T-helper 2 cell (primary cell): ENCODE measurements at regions not wholly inside any gene's neighbourhood (a gene's known extent, or its start where the extent isn't known, plus 50 kb on each side); places are given as distances from the start of the nearest gene placed in this dataset.
A peak's percentile ranks its signal among the peaks of the same experiment; 100 is the strongest.
"Not testable (repeated sequence)": the region's sequence is repeated elsewhere in the genome, so short reads cannot be mapped to it uniquely, and the experiment has no call there.

Experiments used
- DNase-seq, 5 experiments: peaks; one replicate each; pipeline versions ENCODE4 v3.0.0 to v3.0.0-alpha.2; 2012 to 2022

DNA sequence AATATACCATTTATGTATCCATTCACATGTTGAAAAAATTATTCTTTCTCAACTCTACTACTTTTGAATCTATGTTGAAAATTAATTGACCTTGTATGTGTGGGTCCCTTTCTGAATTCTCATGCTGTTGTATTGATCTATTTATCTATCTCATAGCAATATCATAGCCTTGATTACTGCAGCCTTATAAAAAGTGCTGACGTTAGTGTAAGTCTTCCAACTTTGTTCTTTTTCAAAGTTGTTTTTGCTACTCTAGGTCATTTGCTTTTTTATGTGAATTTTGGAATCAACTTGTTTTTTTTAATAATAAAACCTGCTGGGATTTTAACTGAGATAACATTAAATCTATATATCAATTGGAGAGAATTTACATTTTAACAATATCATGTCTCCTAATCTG is 52.2 kb upstream of the PAX3 start:
- no peak for DNase-seq

DNA sequence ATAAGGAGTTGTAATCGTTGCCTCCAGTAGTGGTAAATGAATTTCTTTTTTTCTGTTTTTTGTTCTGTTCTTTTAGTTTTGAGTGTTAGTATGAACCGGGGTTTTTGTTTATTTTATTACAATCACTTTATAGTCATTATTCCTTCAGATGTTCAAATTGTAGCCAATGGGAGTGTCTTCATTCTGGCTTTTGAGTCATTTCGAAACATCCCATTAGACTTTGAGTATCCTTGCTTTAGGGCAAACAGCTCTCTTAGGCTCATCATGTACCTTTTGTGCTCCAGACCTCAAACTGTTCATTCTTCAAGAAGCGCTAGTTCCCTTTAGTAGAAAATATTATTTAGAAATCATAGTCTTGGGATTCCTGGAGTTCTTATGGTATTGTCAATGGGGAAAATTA is 54.2 kb upstream of the PAX3 start:
- no peak for DNase-seq

DNA sequence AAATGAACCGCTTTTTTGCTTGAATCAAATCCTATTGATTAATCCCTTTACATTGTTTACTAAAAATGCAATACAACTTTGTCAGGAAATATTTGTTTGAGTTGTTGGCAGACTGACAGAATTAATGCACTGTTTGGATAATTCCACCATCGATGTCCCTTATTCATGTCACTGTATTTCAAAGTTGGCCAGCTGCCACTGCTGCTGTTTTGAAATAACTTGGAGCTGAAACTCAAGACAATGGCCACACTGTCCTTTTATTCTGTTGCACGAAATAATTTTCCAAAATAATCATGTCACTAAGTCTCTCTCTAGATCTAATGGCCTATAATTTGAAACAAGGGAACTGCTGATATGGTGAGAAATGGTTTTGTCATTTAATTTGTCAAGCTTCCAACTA is 55.2 kb upstream of the PAX3 start:
- no peak for DNase-seq

DNA sequence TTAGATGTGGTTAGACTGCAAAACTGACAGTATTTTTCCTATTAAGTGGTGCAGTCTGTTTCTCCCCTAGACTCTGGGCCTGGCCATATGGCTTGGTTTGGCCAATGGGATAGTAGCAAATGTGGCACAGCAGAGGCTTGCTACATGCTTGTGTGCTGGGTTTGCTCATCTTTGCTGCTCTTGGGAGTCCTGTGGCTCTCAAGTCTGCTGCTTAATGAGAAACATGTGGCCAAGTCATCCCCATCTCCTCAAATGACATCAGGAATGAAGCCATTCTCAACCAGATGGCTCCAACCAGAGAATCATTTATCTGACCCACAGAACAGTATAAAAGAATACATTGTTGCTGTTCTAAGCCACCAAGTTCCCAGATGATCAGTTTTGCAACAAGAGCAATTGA is 57.1 kb upstream of the PAX3 start:
- no peak for DNase-seq

DNA sequence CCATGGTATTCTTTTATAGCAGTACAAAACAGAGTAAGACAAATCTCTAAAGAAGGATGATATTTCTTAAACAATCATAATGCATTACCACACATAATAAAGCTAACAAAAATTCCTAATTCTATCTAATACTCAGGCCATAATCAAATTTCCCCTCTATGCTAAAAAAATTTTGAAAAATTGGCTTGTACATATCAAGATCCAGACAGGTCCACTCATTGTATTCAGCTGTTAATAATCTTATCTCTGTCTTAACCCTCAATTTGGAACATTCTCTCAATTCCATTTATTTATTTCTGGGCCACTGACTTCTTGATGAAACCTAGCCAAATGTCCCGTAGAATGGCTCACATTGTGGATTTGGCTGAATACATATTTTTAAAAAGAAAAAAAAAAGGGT is 59.1 kb upstream of the PAX3 start:
- no peak for DNase-seq

DNA sequence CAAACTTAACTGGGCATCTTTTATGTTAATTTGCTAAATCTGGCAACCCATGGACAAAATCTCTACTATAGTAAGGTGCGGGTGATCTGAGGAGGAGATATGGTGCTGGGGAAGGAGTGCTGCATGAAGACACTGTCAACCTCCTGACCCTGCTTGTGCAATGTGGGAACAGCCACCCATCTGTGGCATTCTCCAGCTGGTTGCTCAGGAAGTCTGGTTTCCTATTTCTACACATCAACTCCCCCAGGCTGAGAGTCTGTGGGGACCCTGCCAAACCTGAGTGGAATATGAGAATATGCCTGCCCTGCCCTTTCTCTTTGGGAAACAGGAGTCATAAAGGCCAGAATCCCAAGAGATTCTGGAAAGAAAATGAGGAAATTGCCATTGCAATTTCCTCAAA is 60.1 kb upstream of the PAX3 start:
- no peak for DNase-seq

DNA sequence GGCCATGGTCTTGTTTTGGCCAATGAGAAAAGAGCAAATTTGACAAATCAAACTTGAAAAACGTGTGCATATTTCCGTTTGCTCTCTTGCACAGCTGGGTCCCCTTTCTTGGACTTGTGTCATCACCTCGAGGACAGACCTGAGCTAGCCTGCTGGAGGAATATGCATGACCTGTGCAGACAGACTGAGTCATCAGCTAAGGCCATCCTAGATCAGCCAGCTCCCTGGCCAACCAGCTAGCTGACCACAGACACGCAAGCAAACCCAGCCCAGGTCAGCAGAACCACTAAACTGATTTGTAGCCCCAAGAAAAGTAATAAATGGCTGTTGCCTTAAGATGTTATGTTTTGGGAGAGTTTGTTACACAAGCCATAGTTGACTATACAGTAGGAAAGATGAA is 61.3 kb upstream of the PAX3 start:
- DNase-seq: no peak

DNA sequence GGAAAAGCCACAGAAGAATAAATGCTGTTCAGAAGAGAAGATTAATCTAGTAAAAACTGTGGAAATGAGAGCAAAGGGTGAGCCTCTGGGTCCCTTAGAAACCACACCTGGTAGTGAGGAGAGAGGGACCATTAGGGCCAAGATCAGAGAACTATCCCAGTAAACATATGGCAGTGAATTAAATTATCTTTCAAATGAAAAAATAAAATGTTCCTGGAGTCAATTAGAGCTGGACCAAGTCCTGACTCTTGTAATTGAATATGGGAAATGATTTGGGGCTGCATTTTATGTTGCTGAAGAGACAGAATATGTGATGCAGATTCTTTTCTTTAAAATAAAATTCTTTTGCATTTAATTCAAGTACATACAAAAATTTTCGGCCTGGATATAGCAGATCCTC is 62.2 kb upstream of the PAX3 start:
- DNase-seq: no peak

DNA sequence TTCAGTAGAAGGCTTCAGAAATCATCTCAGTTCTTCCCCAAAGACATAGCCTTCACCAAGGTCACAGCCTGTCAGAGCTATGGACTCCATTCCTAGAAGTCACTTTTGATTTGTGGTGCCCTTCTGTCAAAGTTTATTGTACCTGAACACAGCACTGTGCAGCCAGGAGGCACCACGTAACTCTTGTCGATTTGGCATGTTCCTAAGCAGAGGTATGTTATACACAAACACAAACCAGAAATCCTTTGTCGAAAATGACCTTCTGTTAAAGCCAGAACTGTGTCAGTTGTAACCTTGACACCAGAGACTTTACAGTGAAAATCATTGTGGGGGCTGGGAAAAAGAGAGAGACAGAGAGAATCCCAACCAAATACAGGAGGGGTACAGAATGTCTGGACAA is 62.6 kb upstream of the SGPP2 start:
- DNase-seq: no peak

DNA sequence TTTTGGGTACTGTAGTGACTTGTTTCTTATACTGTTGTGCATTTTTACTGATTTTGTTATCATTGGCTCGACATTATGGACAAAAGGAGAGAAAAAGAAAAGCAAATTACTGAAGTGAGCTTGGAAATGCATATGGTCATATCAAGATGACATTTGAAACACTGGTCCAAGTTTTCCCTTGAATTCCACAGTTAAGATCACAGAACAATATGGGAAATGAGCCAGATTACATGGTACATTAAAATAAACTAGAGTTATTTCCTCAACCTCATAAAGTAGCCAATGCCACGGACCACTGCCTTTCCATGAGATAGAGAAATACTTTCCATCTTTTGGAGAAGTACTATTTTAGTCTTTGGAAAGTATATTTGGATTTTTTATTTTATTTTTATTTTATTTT is 62.0 kb upstream of the SGPP2 start:
- DNase-seq: no peak

DNA sequence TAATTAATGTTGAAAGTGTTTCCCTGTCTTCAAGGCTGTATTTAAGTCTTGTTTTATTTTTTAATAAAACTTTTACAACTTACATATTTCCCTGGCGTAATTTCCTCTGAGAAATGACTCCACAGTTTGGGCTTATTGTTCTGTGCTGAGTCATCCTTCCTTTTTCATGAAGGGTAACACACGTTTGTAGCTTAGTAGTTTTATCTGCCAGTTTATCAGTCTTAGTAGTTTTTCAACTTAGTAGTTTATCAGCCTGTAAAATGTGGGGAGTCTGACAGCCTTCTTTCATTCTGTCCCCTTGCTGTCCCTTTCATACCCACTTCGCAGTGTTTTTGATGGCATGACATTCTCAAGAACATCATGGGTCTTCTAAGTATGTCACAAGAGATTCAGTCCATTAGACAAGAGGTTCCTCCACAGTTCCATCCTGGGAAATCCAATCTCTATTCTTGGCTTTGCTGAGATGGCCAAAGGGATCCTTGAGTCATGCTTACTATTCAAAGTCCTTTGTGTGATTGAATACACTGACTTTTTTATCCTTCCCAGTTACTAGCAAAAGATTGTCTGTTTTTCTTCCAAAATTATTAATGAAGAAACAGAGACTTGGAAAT is 60.0 kb upstream of the SGPP2 start:
- peak in 1 of 5 experiments; percentile 6 for DNase-seq

DNA sequence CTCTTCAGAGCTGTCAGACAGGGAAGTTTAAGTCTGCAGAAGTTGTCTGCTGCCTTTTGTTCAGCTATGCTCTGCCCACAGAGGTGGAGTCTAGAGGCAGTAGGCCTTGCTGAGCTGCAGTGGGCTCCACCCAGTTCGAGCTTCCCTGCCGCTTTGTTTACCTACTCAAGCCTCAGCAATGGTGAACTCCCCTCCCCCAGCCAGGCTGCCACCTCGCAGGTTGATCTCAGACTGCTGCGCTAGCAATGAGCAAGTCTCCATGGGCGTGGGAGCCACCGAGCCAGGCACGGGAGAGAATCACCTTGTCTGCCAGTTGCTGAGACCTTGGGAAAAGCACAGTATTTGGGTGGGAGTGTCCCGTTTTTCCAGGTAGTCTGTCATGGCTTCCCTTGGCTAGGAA is 56.1 kb upstream of the SGPP2 start:
- DNase-seq: not testable (repeated sequence)

DNA sequence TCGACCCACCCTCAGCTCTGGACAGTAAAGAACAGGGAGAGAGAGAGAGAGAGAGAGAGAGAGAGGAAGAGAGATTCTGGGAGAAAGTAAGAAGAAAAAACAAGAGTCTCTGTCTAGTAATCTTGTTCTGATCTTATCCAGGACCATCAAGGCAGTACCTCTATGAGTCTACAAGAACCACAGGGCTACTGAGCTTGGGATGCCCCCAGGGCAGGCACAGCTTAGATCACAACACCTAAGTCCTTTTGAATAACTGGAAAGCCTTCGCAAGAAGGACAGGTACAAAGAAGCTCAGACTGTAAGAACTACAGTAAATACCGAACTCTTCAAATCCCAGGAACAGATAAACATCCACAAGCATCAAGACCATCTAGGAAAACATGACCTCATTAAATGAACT is 51.4 kb upstream of the SGPP2 start:
- no peak for DNase-seq
